Activated CD8-positive, alpha-beta T cell treated with anti-CD3 and anti-CD28 coated beads for 36 hours (primary cell): ENCODE measurements at regions not wholly inside any gene's neighbourhood (a gene's known extent, or its start where the extent isn't known, plus 50 kb on each side); places are given as distances from the start of the nearest gene placed in this dataset.

Source experiments
- ATAC-seq: fragments of 200-7000 bp; cut with Tn5 transposase; one replicate; pipeline ENCODE4 v1.10.0; 2021; ENCODE audit warnings: mild to moderate bottlenecking, moderate library complexity
- CTCF ChIA-PET: fragments of 350-600 bp; sonication (Branson Sonifier 250); formaldehyde crosslinking; loops from one replicate; lab custom pipeline; 2021; ENCODE audit warnings: antibody characterized with exemption; lab: Charles Lee
- POLR2A ChIA-PET: fragments of 350-600 bp; sonication (Branson Sonifier 250); formaldehyde crosslinking; loops from one replicate; lab custom pipeline; 2021; ENCODE audit warnings: antibody characterized with exemption; lab: Charles Lee
- DNase-seq: peaks from one replicate; pipeline ENCODE4 v3.0.0-alpha.2; 2020
- H3K27ac Mint-ChIP-seq: one replicate; pipeline ENCODE4 v1.8.0; 2021; ENCODE audit warnings: mild to moderate bottlenecking, mixed read lengths
- H3K27me3 Mint-ChIP-seq: one replicate; pipeline ENCODE4 v1.8.0; 2021; ENCODE audit warnings: mixed read lengths
- H3K36me3 Mint-ChIP-seq: one replicate; pipeline ENCODE4 v1.8.0; 2021; ENCODE audit warnings: low read depth, mixed read lengths
- H3K4me1 Mint-ChIP-seq: one replicate; pipeline ENCODE4 v1.8.0; 2021; ENCODE audit warnings: low read depth, mixed read lengths
- H3K4me3 Mint-ChIP-seq: one replicate; pipeline ENCODE4 v1.8.0; 2021; ENCODE audit warnings: mild to moderate bottlenecking, moderate library complexity, mixed read lengths
- H3K9me3 Mint-ChIP-seq: one replicate; pipeline ENCODE4 v1.8.0; 2021; ENCODE audit warnings: mixed read lengths
- CTCF ChIP-seq: fragments of 200-600 bp; IDR thresholded peaks from one replicate; pipeline ENCODE4 v1.8.0; 2022; ENCODE audit warnings: antibody characterized with exemption, mild to moderate bottlenecking
- intact Hi-C: fragments of 100-400 bp; cut with micrococcal nuclease; formaldehyde crosslinking; loops from one replicate; pipeline ENCODE4 v1.10.0; 2022

DNA sequence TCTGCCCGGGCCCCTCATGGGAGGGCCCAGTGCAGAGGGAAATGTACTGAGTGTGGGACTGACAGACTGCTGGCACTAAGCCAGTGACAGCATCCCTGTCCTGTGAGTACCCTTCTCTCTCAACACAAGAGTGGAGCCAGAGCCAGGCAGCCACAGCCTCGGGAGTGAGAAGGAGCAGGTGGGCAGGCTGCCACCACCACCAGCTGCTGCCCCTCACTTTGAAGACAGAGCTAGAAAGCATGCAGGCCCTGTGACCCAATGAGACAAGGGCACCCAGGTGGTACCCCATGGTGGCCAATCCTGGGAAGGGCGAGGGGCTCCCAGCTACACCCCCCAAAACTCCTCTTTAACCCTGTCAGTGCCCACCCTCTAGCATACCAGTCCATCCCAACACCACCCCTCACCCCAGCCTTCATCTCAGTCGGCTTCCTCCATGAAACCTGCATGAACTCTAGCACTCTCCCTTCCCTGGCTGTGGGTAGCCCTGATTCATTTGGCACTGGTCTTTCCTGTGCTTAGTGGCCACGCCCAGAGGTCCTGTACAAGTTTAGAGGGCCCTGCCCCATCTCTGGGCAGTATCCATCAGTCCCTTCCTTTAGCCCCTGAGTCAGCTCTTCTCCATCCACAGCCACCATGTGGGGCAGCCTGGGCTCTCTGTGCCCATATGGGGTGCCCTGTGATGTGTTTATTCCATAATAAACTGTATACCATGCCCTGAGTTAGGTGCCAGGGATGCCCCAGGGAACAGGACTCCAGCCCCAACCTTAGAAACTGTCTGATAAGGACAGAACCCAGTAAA, 207.0 kb upstream of the ZMIZ1 start:
- ChIA-PET CTCF (no interaction called here), POLR2A (no interaction called here)
- Mint-ChIP-seq H3K27ac (no peak overlapping the region), H3K27me3 (no peaks in the 10 kb centered on the region), H3K9me3 (no peaks in the 10 kb centered on the region), H3K4me1 (peaks cover 9% of the 10 kb centered on the region), H3K36me3 (no peaks in the 10 kb centered on the region), H3K4me3 (no peak overlapping the region)
- intact Hi-C loops, result no loop called here
- no peak for DNase-seq
- ATAC-seq, result no peak
- no peak for TF ChIP-seq CTCF

DNA sequence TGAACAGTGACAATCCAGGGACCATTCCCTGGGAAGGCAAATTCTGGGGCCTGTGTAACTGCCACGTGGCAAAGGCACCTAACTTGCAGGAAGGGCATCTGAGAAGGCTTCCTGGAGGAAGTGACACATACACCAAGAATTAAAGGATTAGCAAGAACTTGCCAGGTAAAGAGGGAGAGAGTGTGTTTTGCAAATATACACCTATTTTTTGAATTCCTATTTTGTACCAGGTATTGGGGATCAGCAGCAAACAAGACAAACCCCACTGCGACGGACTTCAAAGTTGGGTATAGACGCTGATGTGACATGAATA, 206.5 kb upstream of the ZMIZ1 start:
- no peak for ATAC-seq
- DNase-seq, result no peak
- Mint-ChIP-seq H3K27me3 (no peaks in the 10 kb centered on the region), H3K4me1 (peaks cover 9% of the 10 kb centered on the region), H3K4me3 (no peak overlapping the region), H3K36me3 (no peaks in the 10 kb centered on the region), H3K9me3 (no peaks in the 10 kb centered on the region), H3K27ac (no peak overlapping the region)
- ChIA-PET POLR2A (no interaction called here), CTCF (no interaction called here)
- intact Hi-C loops, result no loop called here
- no peak for TF ChIP-seq CTCF

- CTCF ChIA-PET, result no interaction called here
- no peaks in the 10 kb centered on the region for H3K27me3 Mint-ChIP-seq
- TF ChIP-seq CTCF, result no peak
- no peak for DNase-seq
- H3K4me1 Mint-ChIP-seq, result peaks cover 9% of the 10 kb centered on the region
- H3K9me3 Mint-ChIP-seq, result no peaks in the 10 kb centered on the region
- POLR2A ChIA-PET, result no interaction called here
- H3K36me3 Mint-ChIP-seq, result no peaks in the 10 kb centered on the region
- intact Hi-C loops, result no loop called here
- no peak for ATAC-seq
- no peak overlapping the region for H3K4me3 Mint-ChIP-seq
- no peak overlapping the region for H3K27ac Mint-ChIP-seq
Measured at GRCh38 chr10:78863140-78863905, 205.4 kb upstream of the ZMIZ1 start.

GRCh38 chr10:78863906-78864239, 204.9 kb upstream of the ZMIZ1 start:
- no peak for ATAC-seq
- Mint-ChIP-seq H3K9me3 (no peaks in the 10 kb centered on the region), H3K27me3 (no peaks in the 10 kb centered on the region), H3K4me3 (no peak overlapping the region), H3K36me3 (no peaks in the 10 kb centered on the region), H3K27ac (no peak overlapping the region), H3K4me1 (peaks cover 9% of the 10 kb centered on the region)
- intact Hi-C loops, result no loop called here
- POLR2A ChIA-PET, result no interaction called here
- no peak for DNase-seq
- CTCF ChIA-PET, result no interaction called here
- no peak for TF ChIP-seq CTCF

GRCh38 chr10:78864761-78865537, 203.8 kb upstream of the ZMIZ1 start:
- Mint-ChIP-seq H3K4me1 (peaks cover 5% of the 10 kb centered on the region), H3K9me3 (no peaks in the 10 kb centered on the region), H3K27ac (no peak overlapping the region), H3K4me3 (no peak overlapping the region), H3K36me3 (no peaks in the 10 kb centered on the region), H3K27me3 (peaks cover 2% of the 10 kb centered on the region)
- POLR2A ChIA-PET, result no interaction called here
- intact Hi-C loops, result no loop called here
- DNase-seq (no peak), ATAC-seq (no peak)
- TF ChIP-seq CTCF, result no peak
- CTCF ChIA-PET, result no interaction called here
